GM12875 (cell line): ENCODE measurements at regions not wholly inside any gene's neighbourhood (a gene's known extent, or its start where the extent isn't known, plus 50 kb on each side); places are given as distances from the start of the nearest gene placed in this dataset.

Source experiments
- H3K4me3 ChIP-seq: one replicate; pipeline ENCODE4 v1.5.1; 2011; ENCODE audit warnings: low read depth, low read length, control low read depth
- TF ChIP-seq, protein P1 (sequence below): IDR thresholded peaks from 2 replicates; pipeline ENCODE4 v1.5.1; 2011; ENCODE audit warnings: low read depth, mild to moderate bottlenecking, control low read depth, inconsistent platforms, low read length, moderate library complexity, borderline replicate concordance; ENCODE audit not compliant: insufficient read depth

DNA sequence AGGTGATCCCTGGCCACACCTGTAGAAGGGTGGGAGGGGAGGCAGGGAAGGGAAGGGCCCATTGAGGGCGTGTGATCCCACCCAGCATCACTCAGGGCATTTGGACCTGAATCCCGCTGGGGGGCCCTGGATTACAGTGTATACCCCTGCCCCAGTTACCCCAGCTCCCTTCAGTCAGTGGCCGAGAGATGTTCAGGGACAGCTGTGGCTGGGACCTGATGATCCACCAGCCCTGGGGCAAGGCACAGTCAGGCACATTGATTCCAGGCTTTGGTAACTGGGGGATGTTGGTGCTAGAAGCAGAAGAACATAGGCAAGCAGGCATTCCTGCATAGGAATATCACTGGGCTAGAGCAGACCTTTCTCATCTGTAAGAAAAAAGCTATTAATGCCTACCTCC lies 170.3 kb downstream of the FOXL1 start:
- no peak overlapping the region for H3K4me3 ChIP-seq
- TF ChIP-seq, protein P1, sequence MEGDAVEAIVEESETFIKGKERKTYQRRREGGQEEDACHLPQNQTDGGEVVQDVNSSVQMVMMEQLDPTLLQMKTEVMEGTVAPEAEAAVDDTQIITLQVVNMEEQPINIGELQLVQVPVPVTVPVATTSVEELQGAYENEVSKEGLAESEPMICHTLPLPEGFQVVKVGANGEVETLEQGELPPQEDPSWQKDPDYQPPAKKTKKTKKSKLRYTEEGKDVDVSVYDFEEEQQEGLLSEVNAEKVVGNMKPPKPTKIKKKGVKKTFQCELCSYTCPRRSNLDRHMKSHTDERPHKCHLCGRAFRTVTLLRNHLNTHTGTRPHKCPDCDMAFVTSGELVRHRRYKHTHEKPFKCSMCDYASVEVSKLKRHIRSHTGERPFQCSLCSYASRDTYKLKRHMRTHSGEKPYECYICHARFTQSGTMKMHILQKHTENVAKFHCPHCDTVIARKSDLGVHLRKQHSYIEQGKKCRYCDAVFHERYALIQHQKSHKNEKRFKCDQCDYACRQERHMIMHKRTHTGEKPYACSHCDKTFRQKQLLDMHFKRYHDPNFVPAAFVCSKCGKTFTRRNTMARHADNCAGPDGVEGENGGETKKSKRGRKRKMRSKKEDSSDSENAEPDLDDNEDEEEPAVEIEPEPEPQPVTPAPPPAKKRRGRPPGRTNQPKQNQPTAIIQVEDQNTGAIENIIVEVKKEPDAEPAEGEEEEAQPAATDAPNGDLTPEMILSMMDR = no peak

DNA sequence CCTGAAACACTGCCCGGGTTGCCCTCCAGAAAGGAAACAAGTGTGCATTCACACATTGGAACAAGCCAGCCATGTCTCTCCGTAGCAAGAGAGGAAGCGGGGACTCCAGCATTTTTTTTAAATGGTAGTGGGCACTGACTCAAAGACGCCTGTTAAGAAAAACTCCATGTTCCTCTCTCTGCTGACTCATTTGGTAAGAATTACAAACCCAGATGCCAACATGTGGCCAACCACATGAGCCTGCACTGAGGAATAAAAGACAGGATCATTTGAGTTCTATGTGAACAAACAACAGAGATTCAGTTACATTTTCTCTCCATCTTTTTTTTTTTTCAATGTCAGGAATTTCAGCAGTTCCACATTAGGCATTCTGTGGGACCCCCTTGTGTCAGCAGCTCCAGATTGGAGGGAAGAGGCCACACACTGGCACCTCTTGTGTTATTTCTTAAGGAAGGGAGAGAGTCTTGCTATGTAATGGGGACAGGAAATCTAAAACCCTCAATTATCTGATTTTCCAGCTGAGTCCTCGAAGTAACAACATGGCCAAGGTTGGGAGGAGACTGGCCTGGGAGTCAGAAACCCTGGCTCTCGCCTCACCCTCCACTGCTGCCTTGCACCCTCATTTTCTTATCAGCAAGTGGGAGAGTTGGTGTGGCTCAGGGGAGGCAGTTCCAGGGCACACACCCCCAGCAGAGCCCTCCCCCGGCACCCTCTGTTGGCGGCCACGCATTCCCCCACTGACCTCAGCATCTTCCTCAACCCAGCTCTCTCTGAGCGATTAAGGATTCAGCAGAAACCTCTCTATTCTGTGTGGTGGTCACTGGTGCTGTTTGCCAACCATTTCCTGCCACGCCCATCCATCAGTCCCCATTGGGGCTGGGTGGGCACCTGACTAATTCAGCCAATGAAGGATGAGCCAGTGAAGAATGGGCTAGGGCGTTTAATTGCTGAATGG lies 173.0 kb downstream of the FOXL1 start:
- TF ChIP-seq, protein P1 = no peak
- no peak overlapping the region for H3K4me3 ChIP-seq

DNA sequence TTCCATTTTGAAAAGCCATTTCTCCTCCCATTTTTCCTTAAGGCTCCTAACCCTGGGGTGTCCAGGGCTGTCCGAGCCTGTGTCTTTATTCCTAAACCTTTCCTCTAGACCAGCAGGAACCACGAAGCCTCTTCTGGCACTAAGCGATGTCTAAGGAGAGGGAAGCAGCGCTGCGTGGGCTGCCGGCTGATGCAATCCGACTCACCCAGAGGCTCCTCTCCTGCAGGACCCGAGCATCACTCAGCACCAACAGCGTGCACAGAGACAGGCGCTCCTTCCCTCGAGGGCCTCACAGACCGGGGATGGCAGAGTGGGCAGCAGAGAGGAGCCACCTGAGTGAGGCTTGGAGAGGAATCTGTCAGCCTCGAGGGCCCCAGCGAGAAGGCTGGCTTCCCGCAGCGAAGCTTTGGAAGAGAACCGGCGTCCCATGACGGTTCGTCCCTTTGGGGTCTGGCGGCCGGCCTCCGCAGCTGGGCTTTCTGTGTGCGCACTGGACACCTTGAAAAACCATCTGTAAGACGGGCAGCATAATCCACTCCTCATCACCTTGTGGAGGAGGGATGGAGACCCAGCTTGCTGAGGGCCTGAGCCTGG lies 174.3 kb downstream of the FOXL1 start:
- TF ChIP-seq, protein P1 = no peak
- no peak overlapping the region for H3K4me3 ChIP-seq

DNA sequence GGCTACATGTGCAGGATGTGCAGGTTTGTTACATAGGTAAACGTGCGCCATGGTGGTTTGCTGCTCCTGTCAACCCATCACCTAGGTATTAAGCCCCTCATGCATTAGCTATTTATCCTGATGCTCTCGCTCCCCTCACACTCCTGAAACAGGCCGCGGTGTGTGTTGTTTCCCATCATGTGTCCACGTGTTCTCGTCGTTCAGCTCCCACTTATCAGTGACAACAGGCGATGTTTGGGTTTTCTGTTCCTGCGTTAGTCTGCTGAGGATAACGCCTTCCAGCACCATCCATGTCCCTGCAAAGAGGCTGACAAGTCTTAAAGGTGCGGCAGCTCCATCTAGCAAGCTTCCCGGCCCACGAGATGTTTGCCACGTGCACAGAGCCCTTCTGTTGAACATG lies 175.1 kb downstream of the FOXL1 start:
- TF ChIP-seq, protein P1 = no peak
- no peak overlapping the region for H3K4me3 ChIP-seq

DNA sequence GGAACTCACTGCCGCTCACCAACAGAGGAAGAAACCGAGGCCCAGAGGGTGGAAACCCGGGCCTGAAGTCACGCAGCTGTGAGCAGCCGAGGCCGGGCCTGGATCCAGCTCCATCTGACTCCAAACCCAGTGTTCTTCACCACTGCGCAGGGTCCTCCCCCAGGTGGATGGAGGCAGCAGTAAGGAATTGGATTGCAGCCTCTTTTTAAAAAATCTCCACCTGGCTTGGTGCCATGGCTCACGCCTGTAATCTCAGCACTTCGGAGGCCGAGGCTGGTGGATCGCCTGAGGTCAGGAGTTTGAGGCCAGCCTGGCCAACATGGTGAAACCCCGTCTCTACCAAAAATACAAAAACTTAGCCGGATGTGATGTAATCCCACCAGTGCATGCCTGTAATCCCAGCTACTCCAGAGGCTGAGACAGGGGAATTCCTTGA lies 177.2 kb downstream of the FOXL1 start:
- TF ChIP-seq, protein P1 = no peak
- H3K4me3 ChIP-seq = no peak overlapping the region

DNA sequence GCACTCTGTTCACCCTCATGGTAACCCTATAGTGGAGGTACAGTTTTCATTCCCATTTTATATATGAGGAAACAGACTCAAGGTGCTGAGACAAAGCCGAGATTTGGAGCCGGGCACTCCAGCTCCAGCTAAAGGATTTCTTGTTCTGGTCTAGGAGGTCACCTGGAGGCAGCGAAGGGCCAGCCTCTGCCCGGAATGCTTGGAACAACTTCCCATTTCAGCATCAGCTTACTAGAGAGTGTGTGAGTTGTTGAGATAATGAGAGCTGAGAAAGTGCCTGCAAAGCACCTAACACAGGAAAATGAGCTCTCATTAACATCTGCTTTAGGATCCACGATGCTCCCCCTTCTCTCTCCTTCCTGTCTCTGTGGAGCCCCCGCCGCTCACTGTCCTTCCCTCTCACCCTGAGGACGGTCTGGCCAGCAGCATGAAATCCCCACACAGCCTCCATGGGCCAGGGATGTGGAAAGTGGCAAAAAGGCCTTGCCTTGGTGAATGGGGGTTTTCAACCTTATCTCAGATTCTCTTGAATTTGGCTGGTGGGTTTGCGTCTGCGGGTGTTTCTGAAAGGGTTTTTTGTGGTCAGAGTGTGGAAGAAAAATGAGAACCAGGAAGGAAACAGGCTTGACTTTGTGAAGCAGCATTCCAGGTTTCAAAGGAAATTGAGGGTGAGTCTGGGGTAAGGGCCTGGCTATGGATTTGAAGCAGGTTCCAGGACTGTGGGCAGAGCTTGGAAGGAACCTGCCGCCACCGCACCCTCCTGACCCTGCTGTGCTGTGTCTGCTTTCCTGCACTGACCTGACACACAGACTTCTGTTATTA lies 178.7 kb downstream of the FOXL1 start:
- TF ChIP-seq, protein P1 = no peak
- H3K4me3 ChIP-seq = no peak overlapping the region
